Limb (tissue), 2 donors: ENCODE measurements at regions not wholly inside any gene's neighbourhood (a gene's known extent, or its start where the extent isn't known, plus 50 kb on each side); places are given as distances from the start of the nearest gene placed in this dataset.
"Not testable (repeated sequence)": the region's sequence is repeated elsewhere in the genome, so short reads cannot be mapped to it uniquely, and the experiment has no call there.

Source experiments
- DNase-seq, 2 donors: peaks; one replicate each; pipeline ENCODE4 v3.0.0-alpha.2; 2016; ENCODE audit errors: extremely low spot score in 2 of 2

GRCh38 chr2:187075671-187076070 lies 226.7 kb upstream of the ZSWIM2 start:
- DNase-seq: no peak

DNA sequence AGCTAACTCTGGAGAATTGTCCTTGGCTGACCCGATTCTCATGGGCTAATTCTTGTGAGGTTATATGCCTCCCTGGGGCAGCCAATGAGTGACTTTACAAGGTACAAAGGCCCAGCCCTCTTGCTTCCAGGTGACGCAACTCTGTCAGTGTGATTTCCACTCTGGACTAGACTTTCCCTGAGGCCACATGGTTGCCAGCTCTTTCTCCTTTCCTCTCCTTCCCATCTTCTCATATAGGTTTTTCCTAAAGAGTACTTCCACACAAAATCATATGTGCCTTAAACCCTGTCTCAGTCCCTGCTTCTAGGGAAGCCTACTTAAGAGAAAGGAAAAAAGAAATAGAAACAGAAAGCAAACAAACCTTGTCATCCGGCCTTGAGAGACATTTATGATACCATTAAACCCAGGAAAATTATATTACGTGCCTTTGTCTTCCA lies 226.2 kb upstream of the ZSWIM2 start:
- DNase-seq: no peak

DNA sequence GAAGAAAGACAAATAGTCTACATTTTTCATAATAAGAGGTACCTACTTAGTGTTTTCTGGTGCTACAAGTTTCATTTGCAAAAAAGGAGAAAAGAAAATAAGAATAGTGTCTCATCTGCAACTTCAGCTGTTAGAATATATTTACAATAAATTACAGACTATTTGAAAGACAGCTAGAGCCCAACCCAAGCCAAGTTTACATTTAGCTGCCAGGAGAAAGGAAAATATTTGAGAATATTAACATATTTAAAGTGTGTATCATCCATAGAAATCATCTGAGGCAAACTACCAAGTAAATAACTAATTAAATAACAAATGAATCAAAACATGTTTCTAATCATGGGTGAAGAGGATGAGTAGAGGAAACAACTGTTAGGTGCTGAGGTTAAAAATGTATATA lies 209.2 kb upstream of the ZSWIM2 start:
- no peak for DNase-seq

- DNase-seq: no peak
Measured at GRCh38 chr2:187057466-187057865, 208.5 kb upstream of the ZSWIM2 start.

GRCh38 chr2:187056416-187057334 lies 207.7 kb upstream of the ZSWIM2 start:
- DNase-seq: no peak

DNA sequence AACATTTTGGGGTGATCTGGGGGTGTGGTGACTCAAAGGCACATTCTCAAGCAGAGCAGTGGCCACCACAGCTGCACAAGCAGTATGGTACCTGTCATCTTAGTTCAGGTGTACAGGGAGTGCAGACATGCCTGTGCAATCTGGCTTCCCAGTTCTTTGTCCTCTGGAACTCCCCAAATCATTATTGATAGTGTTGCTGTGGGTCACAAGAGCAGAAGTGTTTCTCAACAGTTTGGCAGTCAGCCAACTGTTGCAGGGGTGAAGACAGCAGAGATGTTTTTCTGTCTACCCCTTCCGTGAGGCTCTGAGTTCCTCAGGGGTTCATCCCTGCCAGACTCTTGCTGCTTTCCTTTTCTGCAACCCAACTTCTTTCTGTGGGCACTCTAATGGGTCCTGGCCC lies 206.5 kb upstream of the ZSWIM2 start:
- DNase-seq: no peak

GRCh38 chr2:187054501-187055319 lies 205.7 kb upstream of the ZSWIM2 start:
- no peak for DNase-seq

- no peak for DNase-seq
Measured at GRCh38 chr2:187051350-187051749, 202.4 kb upstream of the ZSWIM2 start.

DNA sequence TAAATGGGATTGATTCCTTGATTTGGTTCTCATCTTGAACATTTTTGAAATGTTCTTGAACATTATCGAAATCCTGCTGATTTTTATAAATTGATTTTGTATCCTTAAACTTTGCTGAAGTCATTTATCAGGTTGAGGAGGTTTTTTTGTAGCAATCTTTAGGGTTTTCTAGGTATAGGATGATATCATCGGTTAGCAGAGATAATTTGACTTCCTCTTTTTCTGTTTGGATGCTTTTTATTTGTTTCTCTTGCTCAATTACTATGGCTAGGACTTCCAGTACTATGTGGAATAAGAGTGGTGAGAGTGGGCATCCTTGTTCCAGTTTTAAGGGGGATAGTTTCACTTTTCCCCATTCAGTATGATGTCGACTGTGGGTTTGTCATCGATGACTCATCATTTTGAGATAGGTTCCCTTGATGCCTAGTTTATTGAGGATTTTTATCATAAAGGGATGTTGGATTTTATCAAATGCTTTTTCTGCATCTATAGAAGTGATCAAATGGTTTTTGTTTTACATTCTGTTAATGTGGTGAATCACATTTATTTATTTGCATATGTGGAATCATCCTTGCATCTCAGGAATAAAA lies 201.5 kb upstream of the ZSWIM2 start:
- no peak for DNase-seq

DNA sequence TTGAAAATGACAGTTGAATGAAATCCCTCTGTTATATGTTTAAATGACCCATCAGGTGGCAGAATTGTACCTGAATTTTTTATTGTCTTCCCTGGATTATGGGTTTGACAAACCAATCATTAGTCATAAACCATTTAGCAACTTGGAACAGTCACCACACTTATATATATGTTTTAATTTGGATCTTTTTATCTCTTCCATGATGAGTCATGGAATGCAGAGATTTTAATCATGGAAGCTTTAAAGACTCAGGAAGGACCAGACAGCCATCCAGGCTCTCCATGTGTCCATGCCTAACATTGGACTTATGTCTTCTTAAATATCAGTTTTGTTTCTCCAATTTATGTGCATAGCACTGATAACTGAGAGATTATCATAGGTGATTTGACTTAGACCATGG lies 188.3 kb upstream of the ZSWIM2 start:
- DNase-seq: no peak

DNA sequence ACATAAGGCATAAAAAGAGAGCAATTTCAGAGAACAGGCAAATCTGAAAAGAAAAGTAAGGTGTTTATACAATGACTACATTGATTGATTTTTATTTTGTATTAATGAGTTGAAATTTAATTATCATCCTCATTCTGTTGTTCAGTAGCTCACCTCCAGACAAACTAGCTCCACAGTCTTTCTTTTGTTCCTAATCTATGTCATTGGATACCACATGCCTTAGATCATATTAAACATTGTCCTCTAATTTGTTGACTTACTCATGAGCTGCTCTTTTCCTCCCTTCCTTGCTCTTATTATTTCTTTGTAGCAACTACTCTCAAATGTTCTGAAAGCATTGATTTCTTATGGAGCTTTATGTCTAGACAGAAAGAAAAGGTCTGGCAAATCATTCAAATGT lies 185.5 kb upstream of the ZSWIM2 start:
- no peak for DNase-seq

DNA sequence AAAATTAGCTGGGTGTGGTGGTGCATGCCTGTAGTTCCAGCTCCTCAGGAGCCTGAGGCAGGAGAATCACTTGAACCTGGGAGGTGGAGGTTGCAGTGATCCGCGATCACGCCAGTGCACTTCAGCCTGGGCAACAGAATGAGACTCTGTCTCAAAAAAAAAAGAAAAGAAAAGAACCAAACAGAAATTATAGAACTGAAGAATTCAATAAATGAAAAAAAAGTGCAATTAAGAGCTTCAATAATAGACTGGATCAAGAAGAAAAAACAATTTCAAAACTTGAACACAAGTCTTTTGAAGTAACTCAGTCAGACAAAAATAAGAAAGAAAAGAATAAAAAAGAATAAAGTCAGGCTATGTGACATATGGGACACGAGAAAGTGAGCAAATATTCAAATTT lies 175.8 kb upstream of the ZSWIM2 start:
- no peak for DNase-seq

DNA sequence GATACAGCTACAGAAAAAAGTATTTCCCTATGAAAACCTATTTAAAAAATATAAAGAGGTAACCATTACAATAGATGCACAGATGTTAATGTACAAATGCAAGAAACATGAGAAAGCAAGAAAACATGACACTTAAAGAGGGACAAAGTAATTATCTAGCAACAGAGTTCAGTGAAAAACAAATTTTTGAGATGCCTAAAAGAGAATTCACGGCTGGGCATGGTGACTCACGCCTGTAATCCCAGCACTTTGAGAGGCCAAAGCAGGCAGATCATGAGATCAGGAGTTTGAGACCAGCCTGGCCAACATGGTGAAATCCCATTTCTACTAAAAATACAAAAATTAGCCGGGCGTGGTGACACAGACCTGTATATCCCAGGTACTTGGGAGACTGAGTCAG lies 175.0 kb upstream of the ZSWIM2 start:
- not testable (repeated sequence) for DNase-seq

DNA sequence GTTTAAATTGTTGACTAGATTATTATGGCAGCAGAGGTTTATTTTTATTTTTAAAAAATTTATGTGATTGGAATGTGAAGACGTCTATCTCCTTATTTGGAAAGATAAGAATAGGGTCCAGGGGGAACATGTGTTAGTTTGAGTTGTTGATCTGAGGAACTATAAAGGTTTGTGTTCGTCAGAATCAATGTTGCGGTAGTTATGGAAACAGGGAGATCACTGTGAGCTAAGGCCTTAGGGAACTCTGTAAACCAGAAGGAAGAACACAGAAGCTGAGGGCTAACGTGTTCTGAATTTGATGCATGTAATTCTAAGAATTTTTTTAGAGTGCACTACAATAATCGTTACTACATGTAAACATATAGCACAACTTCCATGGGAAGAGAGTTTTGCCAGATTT lies 168.5 kb upstream of the ZSWIM2 start:
- no peak for DNase-seq

- DNase-seq: no peak
Measured at GRCh38 chr2:187013058-187013457, 164.1 kb upstream of the ZSWIM2 start.

- DNase-seq: no peak
Measured at GRCh38 chr2:187011206-187011832, 162.3 kb upstream of the ZSWIM2 start.

- DNase-seq: no peak
Measured at GRCh38 chr2:187009483-187010239, 160.7 kb upstream of the ZSWIM2 start.

GRCh38 chr2:187008111-187008510 lies 159.1 kb upstream of the ZSWIM2 start:
- DNase-seq: no peak

DNA sequence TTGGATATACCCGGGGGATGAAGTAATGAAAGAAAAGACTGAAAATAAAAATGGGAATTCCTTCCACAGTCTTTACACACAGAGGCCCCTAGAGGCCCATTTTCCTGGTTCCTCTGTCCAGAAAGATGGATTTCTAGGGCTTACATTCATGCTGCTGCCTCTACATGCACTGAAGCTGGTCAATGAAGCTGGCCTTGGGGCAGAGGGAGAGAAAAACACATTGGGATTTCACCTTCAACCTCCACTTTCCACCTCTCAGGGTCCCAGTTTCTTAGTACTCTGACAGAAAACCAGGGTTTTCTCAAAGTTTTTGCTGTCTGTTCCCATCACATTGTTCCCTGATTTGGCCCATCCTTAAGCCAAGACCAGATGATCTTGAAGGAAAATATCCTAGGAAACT lies 154.6 kb upstream of the ZSWIM2 start:
- no peak for DNase-seq

DNA sequence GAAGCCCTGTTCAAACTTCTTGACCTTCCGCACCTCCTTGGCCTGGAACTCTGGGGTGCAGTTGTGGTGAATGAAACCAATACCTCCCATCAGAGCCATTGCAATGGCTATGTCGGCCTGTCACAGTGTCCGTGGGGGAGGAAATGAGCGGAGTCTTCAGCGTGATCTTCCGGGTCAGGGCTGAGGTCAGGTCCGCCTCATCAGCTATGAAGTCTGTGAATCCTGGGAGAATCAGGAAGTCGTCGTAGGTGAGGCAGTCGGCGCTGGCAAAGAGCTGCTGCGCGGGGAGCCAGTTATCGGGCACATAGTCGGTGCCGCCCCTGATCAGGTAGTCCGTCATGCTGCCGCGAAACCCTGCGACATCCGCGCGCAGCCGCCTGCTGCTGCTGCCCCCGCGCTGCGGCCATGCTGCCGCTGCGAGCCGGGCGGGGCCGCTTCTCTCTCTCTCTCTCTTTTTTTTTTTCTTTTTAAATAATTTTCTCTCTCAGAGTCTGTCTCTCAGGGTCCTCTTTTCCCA lies 154.1 kb upstream of the ZSWIM2 start:
- no peak for DNase-seq

GRCh38 chr2:187002242-187002641 lies 153.3 kb upstream of the ZSWIM2 start:
- DNase-seq: no peak
